Stimulated activated CD4-positive, alpha-beta T cell treated with anti-CD3 and anti-CD28 coated beads, Interleukin-2, amount 100 ng/mL, for 24 hours (primary cell): ENCODE measurements at regions not wholly inside any gene's neighbourhood (a gene's known extent, or its start where the extent isn't known, plus 50 kb on each side); places are given as distances from the start of the nearest gene placed in this dataset.
"Not testable (repeated sequence)": the region's sequence is repeated elsewhere in the genome, so short reads cannot be mapped to it uniquely, and the experiment has no call there.

Experiments
- DNase-seq, 2 donors: peaks; one replicate each; pipeline ENCODE4 v3.0.0-alpha.2; 2020

DNA sequence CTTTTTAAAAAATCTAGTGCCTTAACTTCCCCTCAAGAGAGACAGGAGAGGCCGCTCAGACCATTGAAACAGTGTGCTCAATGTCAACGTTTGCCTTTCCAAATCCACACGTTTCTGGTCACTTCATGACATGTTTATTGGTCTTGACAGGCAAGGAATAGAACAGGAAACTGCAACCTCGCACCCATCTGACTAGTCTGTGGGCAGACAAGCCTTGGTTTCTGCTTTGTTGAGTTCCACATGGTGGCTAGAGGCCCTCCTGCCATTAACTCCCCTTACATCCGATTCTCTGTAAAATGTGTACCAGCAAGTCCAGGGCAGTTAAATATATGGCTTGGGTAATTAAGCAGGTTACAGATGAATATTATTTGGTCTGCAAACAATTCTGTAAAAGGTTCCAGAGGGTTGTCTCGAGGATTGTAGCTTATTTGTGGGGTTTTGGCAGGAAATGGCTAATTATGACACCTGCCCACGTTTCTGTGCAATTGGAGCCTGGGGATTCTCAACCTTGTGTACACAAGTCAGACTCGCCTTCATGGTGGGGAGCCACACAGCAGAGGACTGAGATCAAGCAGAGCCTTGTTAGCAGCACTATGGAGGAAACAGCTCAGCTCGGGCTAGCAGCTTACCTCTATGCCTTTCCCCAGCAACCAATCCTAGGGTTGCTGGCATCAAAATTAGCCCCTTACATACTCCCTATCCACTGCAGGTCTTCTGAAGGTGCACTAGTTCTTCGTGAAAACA lies 317.5 kb upstream of the IGF1R start:
- DNase-seq = no peak

DNA sequence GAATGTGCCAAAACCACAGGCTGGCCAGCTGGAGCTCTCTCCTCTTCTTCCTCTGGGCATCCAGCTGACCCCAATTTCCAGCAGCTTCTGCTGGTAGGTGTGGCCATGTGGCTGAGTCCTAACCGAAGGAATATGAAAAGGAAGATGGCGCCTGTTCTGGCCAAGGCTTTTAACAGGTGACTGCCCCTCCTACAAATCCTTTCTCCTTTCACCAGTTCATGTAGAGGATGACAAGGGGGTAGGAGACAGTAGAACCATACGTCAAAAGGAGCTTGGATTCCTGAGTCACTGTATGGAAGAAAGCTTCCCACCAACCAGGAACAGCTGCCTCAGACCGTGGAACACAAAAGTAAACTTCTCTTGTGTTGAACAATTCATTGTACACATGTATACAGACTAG lies 316.7 kb upstream of the IGF1R start:
- no peak for DNase-seq

DNA sequence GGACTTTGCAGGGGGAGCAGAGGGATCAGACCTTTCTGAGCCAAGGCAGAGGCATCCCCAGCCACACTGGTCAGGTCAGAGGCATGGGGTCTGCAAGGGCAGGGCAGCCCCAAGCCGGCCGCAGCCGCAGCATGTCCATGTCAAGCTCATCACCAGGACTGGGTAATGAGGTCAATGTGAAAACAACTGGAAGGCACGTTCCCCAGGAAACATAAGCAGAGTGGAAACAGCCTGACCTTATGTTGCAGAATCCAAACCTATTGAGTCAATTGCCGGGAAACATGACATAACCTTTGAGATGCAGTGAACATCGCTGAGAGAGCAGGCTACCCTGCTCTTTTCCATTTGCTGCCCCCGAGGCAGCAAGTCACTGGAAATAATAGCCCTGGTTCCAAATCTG lies 315.1 kb upstream of the IGF1R start:
- DNase-seq = no peak

DNA sequence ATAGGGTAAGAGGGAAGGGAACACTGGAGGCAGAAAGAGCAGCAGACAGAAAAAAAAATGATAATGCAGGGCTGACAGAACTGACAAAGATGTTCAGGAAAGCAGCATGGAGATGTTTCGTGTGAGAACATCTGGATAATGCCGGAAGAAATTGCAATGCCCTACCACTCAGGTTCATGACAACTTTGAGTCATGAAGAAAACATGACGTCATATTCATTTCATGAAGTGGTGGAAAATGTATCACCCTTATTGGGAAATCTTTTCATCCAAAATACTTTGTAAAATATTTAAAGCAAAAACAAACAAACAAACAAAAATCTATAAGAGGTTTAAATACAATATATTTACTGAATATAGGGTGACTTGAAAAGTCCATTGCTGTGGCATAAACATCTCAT lies 305.4 kb upstream of the IGF1R start:
- no peak for DNase-seq

DNA sequence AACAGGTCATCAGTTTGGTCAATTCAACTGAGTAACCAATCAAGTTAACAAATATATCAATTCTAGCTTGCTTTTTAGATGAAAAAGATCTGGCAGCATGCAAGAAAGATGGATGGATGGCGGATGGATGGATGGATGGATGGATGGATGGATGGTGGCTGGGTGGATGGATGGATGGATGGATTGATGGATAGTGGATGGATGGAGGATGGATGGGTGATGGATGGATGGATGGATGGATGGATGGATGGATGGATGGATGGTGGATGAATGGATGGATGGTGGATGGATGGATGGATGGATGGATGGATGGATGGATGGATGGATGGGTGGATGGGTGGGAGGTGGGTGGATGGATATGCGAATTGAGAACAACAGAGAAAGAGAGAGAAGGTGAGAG lies 303.7 kb upstream of the IGF1R start:
- no peak for DNase-seq

DNA sequence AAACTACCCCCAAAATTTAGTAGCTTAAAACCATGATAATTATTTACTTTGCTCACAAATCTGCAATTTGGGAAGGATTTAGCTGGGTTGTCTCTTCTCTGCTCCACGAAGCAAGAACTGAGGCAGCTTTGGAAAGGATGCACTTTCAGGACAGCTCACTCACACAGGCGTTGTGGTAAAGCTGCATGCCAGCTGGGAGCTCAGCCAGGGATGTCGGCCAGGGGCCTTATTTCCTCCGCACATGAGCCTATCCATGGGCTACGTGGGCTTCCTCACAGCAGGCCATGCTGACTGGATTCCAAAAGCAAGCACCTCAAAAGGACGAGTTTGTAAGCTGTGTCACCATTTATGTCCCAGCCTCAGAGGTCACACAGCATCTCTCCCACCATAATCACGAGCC lies 301.3 kb upstream of the IGF1R start:
- no peak for DNase-seq

DNA sequence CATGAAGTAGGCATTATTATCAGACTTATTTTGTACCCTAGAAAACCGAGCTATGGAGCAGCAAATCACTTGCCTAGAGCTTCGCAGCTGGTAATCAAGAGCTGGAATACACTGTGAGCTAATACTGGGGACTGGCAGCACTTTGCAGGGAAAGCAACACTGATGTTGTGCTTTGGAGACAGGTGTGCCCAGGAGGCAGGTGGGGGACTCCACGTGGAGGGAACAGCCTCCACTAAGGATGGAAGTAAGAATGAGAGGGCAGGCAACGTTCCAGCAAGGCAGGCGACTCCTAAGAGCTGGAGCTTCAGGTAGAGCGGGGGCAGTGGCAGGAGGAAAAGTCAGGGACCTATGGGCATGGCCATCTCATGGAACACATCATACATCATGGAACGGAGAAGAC lies 300.5 kb upstream of the IGF1R start:
- DNase-seq = no peak

DNA sequence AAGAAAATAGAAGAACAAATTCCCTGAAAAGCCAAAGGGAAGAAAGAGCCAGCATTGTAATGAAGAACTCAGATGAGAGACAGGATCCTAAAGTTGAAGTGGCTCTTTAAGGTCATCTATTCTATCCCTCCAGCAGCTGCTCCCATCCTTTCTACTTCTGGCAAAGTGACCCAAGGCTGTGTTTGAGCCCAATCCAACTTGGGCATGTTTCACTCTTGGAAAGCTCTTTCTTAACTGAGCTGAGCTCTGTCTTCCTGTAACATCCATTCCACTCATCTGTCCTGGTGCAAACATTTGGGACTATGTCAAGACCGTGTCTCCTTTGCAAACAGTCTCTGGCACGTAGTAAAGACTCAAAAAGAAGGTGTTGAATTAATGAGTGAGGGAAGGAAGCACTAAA lies 298.1 kb upstream of the IGF1R start:
- no peak for DNase-seq

DNA sequence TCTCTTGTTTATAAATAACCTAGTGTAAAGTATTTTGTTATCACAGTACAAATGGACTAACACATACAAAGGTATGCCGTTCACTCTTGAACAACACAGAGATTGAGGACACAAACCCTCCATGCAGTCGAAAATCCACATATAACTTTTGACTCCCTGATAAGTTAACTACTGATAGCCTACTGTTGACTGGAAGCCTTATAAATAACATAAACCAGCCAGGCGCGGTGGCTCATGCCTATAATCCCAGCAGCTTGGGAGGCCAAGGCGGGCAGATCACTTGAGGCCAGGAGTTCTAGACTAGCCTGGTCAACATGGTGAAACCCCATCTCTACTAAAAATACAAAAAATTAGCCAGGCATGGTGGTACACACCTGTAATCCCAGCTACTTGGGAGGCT lies 290.1 kb upstream of the IGF1R start:
- not testable (repeated sequence) for DNase-seq

DNA sequence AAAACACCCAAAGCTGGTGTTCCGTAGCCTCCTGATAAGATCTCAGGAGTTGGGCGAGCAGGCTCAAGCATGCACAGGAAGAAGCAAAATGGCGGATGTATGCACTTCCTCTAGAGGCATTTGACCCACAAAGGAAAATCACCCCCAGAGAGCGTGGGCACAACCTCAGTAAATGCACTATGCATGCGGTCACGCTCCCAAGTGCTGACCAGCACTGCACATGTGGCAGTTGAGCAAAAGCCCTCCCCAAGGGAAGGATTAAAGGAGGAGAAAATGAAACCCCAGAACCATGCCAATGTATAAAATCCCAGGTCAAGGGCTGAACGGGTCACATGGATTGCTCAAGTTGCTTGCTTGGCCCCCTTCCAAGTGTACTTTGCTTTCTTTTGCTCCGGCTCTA lies 289.4 kb upstream of the IGF1R start:
- no peak for DNase-seq

DNA sequence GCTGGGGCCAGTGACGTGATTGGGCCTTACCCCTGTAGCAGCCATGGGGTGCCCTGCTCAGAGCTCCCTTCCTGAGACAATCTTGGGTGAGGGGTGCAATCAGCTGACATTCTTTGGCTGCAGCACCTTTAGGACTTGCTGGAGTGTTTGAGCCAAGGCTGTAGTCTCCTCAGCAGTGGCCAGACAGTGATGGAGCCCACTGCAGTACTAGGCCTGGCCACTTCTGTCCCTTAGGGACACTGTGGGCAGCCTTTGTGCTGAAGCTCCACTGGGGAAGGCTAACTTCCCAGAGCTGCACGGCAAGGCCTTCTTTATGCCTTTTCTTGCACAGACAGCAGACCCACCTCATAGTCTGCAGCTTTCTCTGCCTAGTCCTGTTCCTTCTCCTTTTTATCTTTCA lies 284.9 kb upstream of the IGF1R start:
- no peak for DNase-seq

DNA sequence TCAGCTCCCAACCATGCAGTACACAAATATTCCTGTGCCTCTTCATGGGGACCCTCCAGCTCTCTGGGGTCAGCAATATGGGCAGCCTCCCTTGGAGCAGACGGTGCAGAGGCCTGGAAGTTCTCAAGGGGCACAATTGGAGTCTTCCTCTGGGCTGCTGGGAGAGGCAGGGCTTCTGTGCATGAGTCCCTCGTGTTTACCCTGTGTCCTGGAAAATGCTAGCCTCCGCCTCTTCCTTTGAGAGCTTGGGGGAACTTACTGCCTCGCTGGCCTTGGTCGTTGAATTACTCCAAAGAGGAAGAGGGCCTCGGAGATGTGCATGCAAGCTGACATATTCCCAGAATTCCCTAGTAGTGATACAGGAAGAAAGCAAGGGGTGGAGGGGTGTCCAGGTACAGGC lies 284.4 kb upstream of the IGF1R start:
- DNase-seq = no peak

DNA sequence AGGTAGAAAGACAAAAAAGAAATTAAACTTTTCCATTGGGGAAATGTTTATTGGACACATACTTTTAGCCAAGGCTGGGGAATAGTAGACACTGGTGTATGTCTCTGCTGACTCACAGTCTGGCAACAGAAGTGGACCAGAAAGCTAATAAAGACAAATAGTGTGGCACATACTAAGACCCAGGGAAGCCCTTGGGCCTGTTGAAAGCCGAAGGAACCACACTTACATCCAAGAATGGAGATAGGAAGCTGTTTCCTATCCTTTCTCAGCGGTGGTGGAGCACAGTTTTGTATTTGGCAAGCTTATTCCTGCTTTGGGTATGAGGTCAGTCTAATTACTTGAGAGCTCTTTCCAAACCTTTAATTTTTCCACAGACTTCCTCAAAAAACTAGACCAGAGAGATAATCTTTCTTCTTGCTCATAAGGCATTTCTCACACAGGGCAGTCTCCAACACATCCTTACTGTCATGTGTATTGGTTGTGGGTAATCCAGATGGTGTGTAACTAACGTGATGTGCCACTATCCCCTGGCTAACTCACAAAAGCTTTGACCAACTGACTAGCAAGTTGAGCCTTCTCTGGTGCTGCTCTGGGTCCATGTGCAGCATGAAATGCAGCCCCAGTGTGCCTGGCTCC lies 279.1 kb upstream of the IGF1R start:
- no peak for DNase-seq

DNA sequence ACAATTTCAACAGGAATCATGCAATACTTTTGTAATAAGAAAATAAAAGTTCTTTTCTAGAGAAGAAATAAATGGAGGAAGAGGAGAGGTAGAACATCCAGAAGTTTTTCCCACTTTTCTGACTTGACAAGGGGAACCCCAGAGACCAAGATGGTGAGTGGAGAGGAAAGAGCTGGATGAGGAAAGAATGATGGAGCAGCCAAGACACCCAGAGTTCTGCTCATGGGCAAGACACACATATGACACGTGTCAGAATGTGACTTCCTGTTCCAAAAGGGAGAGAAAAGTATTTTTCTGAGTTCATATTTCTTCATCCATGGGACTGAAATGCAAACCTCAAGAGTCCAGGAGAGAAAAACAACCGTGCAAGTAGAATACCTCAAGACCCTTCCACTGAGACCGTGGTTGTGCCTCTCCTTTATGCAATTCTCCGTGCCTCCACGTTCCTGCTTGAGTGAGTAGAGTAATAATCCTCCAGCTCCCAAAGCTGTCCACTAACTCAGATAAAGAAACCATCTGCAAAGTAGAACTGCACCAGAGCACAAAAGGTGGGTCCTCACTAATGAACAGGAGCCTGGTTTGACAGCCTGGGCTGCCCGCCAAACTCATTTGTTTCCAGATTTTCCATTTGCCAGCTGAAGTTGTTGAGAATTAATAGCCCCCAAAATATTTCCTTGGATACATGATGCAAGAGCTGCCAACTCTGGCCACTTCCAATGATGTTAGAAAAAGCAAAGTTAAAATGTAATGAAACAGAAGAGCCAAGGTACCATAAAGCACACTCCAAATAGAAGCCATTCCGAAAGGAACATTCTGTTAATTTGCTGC lies 272.6 kb upstream of the IGF1R start:
- DNase-seq = no peak

DNA sequence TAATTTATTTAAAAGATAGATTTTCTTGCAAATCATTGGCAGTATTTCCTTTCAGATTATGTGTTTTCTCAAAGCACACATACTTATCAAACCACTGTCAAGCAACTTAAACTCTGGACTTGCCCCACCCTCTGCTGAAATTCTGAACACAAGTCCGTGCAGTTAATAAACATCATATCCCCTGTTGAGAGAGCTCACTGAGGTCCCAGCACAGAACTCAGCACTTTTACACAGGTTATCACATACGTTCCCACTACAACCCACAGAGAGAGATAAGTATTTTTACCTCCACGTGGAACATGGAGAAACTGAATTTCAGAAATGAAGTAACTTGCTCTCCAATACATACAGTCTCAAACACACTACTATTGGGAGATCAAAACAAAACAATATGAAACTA lies 267.6 kb upstream of the IGF1R start:
- DNase-seq = no peak

DNA sequence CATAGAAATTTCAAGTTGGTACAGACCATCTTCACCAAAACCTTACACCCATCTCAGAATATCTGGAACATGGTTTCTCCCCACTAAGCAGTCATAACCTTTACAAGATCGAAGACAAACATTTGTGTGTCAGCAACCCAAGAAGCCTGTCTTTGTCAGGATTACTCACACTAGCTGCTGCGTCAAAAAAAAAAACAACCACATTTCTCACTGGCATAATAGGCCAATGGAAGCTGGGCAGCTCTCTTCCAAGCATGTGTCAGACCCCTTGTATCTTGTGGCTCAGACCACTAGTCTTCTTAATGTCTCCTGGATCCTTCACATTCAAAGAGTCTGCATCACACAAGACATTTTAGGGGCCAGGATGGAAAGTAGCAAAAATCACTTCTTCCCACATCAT lies 266.9 kb upstream of the IGF1R start:
- DNase-seq = no peak

DNA sequence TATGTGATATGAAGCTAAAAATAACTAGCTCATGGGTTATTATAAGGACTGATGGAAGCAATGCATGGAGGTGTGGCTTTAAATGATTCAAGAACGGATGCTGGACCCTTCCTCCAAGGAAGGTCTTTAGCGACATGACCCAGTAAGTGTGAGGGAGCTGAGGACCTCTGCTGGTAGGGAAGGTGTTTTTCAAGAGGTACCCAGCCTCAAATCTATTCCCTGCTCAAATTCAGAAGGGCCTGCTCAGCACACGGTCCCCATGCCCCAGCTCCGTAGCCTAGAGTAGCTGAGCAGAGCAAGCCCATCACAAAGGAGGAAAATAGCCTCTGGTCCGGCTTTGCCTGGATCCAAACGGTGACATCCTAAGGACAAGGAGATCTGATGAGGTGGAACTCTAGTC lies 266.2 kb upstream of the IGF1R start:
- DNase-seq = no peak

DNA sequence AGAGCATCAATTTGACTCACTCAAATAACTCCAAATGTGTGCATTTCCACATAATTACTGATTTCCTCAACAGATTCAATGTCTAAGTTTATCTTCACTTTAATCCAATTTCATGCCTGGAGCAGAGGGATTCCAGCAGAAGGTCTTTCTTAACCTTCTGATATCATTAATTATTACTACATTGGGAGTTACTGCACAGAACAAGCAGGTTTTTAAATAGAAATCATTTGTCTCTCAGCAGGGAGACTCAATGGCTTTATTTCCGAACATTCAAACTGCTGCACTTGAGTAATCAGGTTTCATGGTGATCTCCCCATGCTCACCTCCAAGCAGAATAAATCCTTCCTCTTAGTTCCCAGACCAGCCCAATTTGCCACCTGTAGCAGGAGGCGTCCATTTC lies 264.8 kb upstream of the IGF1R start:
- no peak for DNase-seq

DNA sequence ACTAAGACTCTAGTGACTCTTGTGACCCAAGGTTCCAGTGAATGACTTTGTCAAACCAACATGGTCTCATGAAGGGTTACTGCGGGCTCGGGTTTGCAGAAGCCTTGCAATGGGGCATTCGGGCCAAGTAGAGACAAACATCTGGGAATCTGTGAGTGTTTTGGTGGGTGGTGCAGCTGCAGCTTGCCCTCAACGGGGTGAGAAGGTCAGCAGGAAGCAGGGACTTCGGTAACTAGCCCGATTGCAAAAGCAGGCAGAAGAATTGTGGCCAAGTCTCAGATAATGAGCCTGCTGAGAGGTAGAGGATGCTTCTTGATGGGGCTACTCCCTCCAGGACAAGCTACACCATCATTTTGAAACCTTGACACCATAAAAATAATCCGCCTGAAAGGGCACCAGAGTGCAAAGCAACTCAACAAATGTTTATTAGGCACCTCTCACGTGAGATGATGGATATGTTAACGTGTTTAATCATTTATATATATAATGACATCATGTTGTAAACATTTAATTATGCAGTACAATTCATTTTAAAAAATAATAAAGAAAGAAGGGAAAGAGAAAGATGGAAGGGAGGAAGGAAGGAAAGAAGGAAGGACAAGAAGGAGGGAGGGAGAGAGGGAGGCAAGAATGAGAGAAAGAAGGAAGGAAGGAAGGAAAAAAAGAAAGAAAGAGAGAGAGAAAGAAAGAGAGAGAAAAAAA lies 263.9 kb upstream of the IGF1R start:
- no peak for DNase-seq

DNA sequence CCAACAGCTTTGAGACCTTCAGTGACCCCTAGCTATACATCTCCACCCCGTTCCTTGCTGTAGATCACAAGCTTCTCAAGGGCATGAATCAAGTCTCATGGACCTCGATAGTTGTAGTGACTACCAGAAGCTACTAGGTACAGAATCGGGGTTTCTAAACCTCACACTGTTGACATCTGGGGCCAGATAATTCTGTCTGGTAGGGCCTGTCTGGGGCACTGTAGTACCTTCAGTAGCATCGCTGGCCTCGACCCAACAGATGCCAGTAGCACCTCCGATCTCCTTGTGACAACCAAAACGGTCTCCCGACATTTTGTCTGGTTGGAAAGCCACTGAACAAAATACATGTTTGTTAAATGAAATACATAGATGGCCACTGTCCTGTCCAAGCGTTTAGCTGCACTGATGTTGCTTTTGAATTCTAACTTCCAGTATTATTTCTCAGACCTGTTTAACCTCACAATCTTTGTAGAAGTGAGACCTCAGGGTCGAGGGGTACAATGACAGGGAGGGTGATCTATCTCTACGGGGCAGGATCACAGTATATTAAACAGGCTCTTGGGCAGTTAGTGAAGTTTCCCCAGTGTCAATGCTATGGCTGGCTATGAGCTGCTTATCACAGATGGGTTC lies 262.5 kb upstream of the IGF1R start:
- DNase-seq = no peak

DNA sequence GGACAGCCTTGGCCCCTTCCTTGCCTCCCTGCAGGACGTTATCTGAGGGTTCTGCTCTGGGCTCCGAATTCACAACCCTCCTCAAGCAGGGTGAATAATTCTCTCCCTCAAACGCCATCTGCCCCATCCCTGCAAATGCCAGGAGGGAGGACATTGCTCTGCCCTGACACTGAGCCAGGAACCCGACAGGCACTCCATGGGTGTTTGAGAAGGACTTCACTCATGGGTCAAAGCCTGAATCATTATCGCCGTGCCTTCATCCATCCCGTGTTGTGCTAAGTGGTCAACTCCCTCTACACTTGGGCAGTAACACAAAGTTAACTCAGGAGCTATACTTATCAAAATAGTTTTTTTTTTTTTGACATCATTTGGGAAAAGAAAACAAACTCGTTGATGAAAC lies 261.8 kb upstream of the IGF1R start:
- DNase-seq = no peak

DNA sequence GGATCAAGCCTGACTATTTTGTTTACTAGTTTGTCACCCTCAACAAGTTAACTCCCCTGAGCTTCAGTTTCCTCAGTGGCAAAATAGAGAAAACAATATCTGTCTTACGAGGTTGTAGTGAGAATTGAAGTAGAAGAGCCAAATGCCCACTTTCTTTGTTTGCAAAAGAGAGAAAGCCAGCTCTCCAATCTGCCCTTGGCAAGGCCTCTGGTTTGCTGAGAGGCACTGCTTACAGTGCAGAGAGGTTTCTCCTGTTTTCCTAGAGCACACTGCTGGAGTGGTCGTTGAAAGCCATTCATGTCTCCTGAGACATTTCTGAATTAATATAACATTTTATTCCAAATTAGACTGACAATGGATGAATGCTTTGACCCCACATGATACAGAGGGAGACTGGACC lies 260.5 kb upstream of the IGF1R start:
- no peak for DNase-seq

DNA sequence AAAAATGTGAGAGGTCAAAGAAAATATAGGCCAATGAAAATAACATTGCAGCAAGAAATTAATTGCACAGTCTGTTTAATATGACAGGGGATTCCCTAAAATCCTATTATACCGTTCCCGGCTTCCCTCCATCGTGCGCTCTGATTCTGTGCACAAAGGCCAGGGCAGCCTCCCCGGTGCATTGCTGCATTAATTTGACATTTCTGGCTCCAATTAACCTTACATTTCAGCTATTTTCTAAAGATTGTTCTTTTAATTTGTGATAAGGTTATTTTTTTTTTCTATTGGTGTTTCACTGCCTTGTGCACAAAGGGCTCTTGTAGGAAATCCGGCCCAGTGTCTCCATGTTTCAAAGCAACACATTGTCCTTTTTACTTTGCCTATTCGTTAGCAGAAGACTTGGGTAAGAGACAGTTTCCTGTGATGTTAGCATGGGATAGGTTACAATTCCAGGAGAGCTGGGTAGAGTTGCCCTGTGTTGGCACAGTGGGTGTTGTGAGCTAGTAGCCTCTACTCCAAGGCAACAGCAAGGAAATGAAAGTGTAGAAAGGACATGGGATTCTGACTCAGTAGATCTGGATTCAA lies 257.3 kb upstream of the IGF1R start:
- DNase-seq = no peak
